ENCODE measurements at regions not wholly inside any gene's neighbourhood (a gene's known extent, or its start where the extent isn't known, plus 50 kb on each side); places are given as distances from the start of the nearest gene placed in this dataset.

DNA sequence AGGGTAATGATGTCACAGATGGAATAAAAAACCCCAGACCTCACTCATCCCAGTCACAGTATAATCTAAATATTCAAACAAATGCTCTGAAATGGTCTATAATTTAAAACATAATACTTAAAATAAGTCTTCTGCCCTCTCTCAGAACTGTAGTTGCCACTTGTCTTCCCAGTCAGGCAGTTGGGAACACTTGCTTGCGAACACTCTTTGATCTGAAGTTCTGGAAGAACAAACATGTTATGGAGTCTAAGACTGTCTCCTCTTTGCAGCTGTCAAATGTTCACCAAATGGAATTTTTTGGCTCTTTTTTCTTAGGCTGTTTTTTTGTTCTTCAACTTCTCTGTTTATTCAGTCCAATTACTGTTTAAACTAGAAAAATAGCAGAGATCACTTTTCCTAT, 711.1 kb upstream of the GOLIM4 start:
- no peaks in the 10 kb centered on the region for H4K20me1 ChIP-seq (ENCODE audit: insufficient read depth, low read length)
- H3K9me3 ChIP-seq (ENCODE audit: low read length): no peaks in the 10 kb centered on the region
- H3K9ac ChIP-seq (ENCODE audit: low read length): no peak overlapping the region
- no peak overlapping the region for H3K27ac ChIP-seq (ENCODE audit: low read depth, low read length, poor library complexity, severe bottlenecking)
- no peaks in the 10 kb centered on the region for H3K36me3 ChIP-seq (ENCODE audit: insufficient read depth, low read length)
- no peak for TF ChIP-seq EZH2 (IDR thresholded peaks at IDR 0.05; ENCODE audit: borderline replicate concordance, low read length)
- TF ChIP-seq, protein P1, sequence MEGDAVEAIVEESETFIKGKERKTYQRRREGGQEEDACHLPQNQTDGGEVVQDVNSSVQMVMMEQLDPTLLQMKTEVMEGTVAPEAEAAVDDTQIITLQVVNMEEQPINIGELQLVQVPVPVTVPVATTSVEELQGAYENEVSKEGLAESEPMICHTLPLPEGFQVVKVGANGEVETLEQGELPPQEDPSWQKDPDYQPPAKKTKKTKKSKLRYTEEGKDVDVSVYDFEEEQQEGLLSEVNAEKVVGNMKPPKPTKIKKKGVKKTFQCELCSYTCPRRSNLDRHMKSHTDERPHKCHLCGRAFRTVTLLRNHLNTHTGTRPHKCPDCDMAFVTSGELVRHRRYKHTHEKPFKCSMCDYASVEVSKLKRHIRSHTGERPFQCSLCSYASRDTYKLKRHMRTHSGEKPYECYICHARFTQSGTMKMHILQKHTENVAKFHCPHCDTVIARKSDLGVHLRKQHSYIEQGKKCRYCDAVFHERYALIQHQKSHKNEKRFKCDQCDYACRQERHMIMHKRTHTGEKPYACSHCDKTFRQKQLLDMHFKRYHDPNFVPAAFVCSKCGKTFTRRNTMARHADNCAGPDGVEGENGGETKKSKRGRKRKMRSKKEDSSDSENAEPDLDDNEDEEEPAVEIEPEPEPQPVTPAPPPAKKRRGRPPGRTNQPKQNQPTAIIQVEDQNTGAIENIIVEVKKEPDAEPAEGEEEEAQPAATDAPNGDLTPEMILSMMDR (IDR thresholded peaks at IDR 0.05; ENCODE audit: low read length): no peak
- no peak overlapping the region for H3K4me3 ChIP-seq (ENCODE audit: low read depth, low read length, poor library complexity, severe bottlenecking)
- H3K79me2 ChIP-seq (ENCODE audit: insufficient read depth, low read length): no peaks in the 10 kb centered on the region
- H3F3A ChIP-seq (ENCODE audit: insufficient read depth, low read length): no peaks in the 10 kb centered on the region
- no peak overlapping the region for H3K4me2 ChIP-seq (ENCODE audit: low read length)
- no peaks in the 10 kb centered on the region for H3K27me3 ChIP-seq (ENCODE audit: insufficient read depth, low read length)
- H3K4me1 ChIP-seq (ENCODE audit: insufficient read depth, low read length, severe bottlenecking): no peaks in the 10 kb centered on the region
- H2AFZ ChIP-seq (ENCODE audit: low read length): no peak overlapping the region
- no peaks in the 10 kb centered on the region for H3K9me2 ChIP-seq (ENCODE audit: low read depth, low read length)

DNA sequence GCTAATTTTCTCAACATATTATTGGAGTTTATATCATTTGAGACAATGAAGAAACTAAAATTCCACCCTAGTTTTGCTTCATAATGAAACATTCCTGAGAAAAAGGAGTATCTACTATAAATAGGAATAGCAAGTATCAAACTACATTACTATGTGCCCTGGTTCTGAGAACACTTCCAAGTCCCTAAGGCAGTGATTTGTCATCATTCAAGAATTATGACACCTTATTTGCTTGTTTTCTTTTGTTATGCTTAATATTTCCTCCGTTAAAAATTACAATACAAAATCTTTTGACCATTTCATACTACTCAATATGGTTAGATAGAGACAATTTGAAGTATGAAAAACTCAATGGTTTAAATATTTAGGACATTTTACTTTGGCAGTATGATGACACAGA, 707.8 kb upstream of the GOLIM4 start:
- TF ChIP-seq, protein P1 (IDR thresholded peaks at IDR 0.05; ENCODE audit: low read length): no peak
- TF ChIP-seq EZH2 (IDR thresholded peaks at IDR 0.05; ENCODE audit: borderline replicate concordance, low read length): no peak
- H3K27me3 ChIP-seq (ENCODE audit: insufficient read depth, low read length): no peaks in the 10 kb centered on the region
- H3K79me2 ChIP-seq (ENCODE audit: insufficient read depth, low read length): no peaks in the 10 kb centered on the region
- H3K9me2 ChIP-seq (ENCODE audit: low read depth, low read length): no peaks in the 10 kb centered on the region
- no peak overlapping the region for H3K4me3 ChIP-seq (ENCODE audit: low read depth, low read length, poor library complexity, severe bottlenecking)
- no peaks in the 10 kb centered on the region for H3F3A ChIP-seq (ENCODE audit: insufficient read depth, low read length)
- no peak overlapping the region for H3K27ac ChIP-seq (ENCODE audit: low read depth, low read length, poor library complexity, severe bottlenecking)
- no peak overlapping the region for H2AFZ ChIP-seq (ENCODE audit: low read length)
- H3K9me3 ChIP-seq (ENCODE audit: low read length): no peaks in the 10 kb centered on the region
- no peak overlapping the region for H3K4me2 ChIP-seq (ENCODE audit: low read length)
- no peaks in the 10 kb centered on the region for H3K36me3 ChIP-seq (ENCODE audit: insufficient read depth, low read length)
- no peak overlapping the region for H3K9ac ChIP-seq (ENCODE audit: low read length)
- H3K4me1 ChIP-seq (ENCODE audit: insufficient read depth, low read length, severe bottlenecking): no peaks in the 10 kb centered on the region
- no peaks in the 10 kb centered on the region for H4K20me1 ChIP-seq (ENCODE audit: insufficient read depth, low read length)

DNA sequence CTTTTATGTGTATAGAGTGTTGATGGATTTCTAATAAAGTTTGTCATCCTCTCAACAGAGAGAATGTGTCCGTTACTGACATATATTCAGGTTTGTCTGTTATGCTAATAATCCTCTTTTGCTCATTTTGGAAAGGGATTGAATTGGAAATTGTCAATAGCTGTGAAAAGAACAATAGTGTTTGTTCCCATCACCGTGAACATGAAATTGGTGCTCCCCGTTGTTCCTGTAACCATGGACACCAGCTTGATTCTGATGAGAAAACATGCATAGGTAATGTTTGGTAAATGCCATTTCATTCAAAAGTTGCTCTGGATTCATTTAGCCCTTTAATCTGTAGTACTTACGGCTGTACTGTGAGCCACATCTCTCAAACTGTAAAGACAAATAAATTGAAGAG, 707.0 kb upstream of the GOLIM4 start:
- Histone ChIP-seq H3K9ac (ENCODE audit: low read length) (no peak overlapping the region), H3F3A (ENCODE audit: insufficient read depth, low read length) (no peaks in the 10 kb centered on the region)
- TF ChIP-seq EZH2 (IDR thresholded peaks at IDR 0.05; ENCODE audit: borderline replicate concordance, low read length): no peak
- TF ChIP-seq, protein P1 (IDR thresholded peaks at IDR 0.05; ENCODE audit: low read length): no peak

More for the DNA sequence above, 707.0 kb upstream of the GOLIM4 start:
- H2AFZ ChIP-seq (ENCODE audit: low read length): no peak overlapping the region
- no peaks in the 10 kb centered on the region for H3K9me3 ChIP-seq (ENCODE audit: low read length)
- H3K9me2 ChIP-seq (ENCODE audit: low read depth, low read length): no peaks in the 10 kb centered on the region
- no peak overlapping the region for H3K4me3 ChIP-seq (ENCODE audit: low read depth, low read length, poor library complexity, severe bottlenecking)
- no peaks in the 10 kb centered on the region for H4K20me1 ChIP-seq (ENCODE audit: insufficient read depth, low read length)
- H3K27me3 ChIP-seq (ENCODE audit: insufficient read depth, low read length): no peaks in the 10 kb centered on the region
- H3K4me2 ChIP-seq (ENCODE audit: low read length): no peak overlapping the region
- H3K27ac ChIP-seq (ENCODE audit: low read depth, low read length, poor library complexity, severe bottlenecking): no peak overlapping the region
- H3K36me3 ChIP-seq (ENCODE audit: insufficient read depth, low read length): no peaks in the 10 kb centered on the region
- no peaks in the 10 kb centered on the region for H3K4me1 ChIP-seq (ENCODE audit: insufficient read depth, low read length, severe bottlenecking)
- no peaks in the 10 kb centered on the region for H3K79me2 ChIP-seq (ENCODE audit: insufficient read depth, low read length)
